GM23338 (cell line): ENCODE measurements at regions not wholly inside any gene's neighbourhood (a gene's known extent, or its start where the extent isn't known, plus 50 kb on each side); places are given as distances from the start of the nearest gene placed in this dataset.

Source experiments
- ATAC-seq: fragments of 200-7000 bp; cut with Tn5 transposase; 3 replicates; pipeline ENCODE4 v1.9.1; 2020
- DNase-seq: peaks from one replicate; pipeline ENCODE4 v3.0.0-alpha.2; 2015; ENCODE audit warnings: low spot score
- H2AFZ ChIP-seq: fragments of 200-600 bp; sonication (generic); 2 replicates; pipeline ENCODE4 v1.8.0; 2016; ENCODE audit warnings: antibody characterized with exemption, mild to moderate bottlenecking, moderate library complexity
- H3F3A ChIP-seq: fragments of 200-600 bp; sonication (generic); replicated peaks from 2 replicates; pipeline ENCODE4 v1.8.0; 2017; ENCODE audit warnings: antibody characterized with exemption, mixed run types, low read depth
- H3K27ac ChIP-seq: fragments of 200-600 bp; sonication (generic); 2 replicates; pipeline ENCODE4 v1.6.1; 2016; ENCODE audit warnings: low read depth
- H3K27me3 ChIP-seq: fragments of 200-600 bp; sonication (generic); 2 replicates; pipeline ENCODE4 v1.8.0; 2016; ENCODE audit warnings: mild to moderate bottlenecking, mixed run types, moderate library complexity; ENCODE audit not compliant: insufficient read depth
- H3K36me3 ChIP-seq: fragments of 200-600 bp; sonication (generic); 2 replicates; pipeline ENCODE4 v1.8.0; 2016; ENCODE audit warnings: mild to moderate bottlenecking; ENCODE audit not compliant: insufficient read depth
- H3K4me1 ChIP-seq: fragments of 200-600 bp; sonication (generic); 2 replicates; pipeline ENCODE4 v1.8.0; 2016; ENCODE audit warnings: mild to moderate bottlenecking, moderate library complexity; ENCODE audit not compliant: insufficient read depth
- H3K4me2 ChIP-seq: fragments of 200-600 bp; sonication (generic); 2 replicates; pipeline ENCODE4 v1.7.1; 2017; ENCODE audit warnings: mixed run types
- H3K4me3 ChIP-seq: fragments of 200-600 bp; sonication (generic); 2 replicates; pipeline ENCODE4 v1.6.1; 2016; ENCODE audit warnings: mixed run types
- H3K79me2 ChIP-seq: fragments of 200-600 bp; sonication (generic); replicated peaks from 2 replicates; pipeline ENCODE4 v1.8.0; 2017; ENCODE audit warnings: mild to moderate bottlenecking; ENCODE audit not compliant: insufficient read depth
- H3K9me2 ChIP-seq: fragments of 200-600 bp; sonication (generic); 2 replicates; pipeline ENCODE4 v1.8.0; 2017; ENCODE audit not compliant: insufficient read depth
- H4K20me1 ChIP-seq: fragments of 200-600 bp; sonication (generic); replicated peaks from 2 replicates; pipeline ENCODE4 v1.8.0; 2017; ENCODE audit warnings: mild to moderate bottlenecking; ENCODE audit not compliant: insufficient read depth
- H3K27ac Mint-ChIP-seq: 2 replicates; pipeline ENCODE4 v1.8.0; 2020; ENCODE audit warnings: inconsistent platforms, mild to moderate bottlenecking, moderate library complexity, mixed read lengths
- H3K27me3 Mint-ChIP-seq: 3 replicates; pipeline ENCODE4 v1.8.0; 2022; ENCODE audit warnings: low read depth, mild to moderate bottlenecking, moderate library complexity, mixed read lengths, inconsistent platforms; ENCODE audit not compliant: insufficient read depth, poor library complexity
- H3K36me3 Mint-ChIP-seq: 3 replicates; pipeline ENCODE4 v1.8.0; 2021; ENCODE audit warnings: low read depth, mild to moderate bottlenecking, inconsistent platforms, moderate library complexity, mixed read lengths
- H3K4me1 Mint-ChIP-seq: 3 replicates; pipeline ENCODE4 v1.8.0; 2020; ENCODE audit warnings: mild to moderate bottlenecking, inconsistent platforms, mixed read lengths
- H3K4me3 Mint-ChIP-seq: 3 replicates; pipeline ENCODE4 v1.8.0; 2021; ENCODE audit warnings: moderate library complexity, mild to moderate bottlenecking, inconsistent platforms, mixed read lengths
- H3K9me3 Mint-ChIP-seq: 3 replicates; pipeline ENCODE4 v1.8.0; 2020; ENCODE audit warnings: moderate library complexity, mild to moderate bottlenecking, inconsistent platforms, mixed read lengths
- CTCF ChIP-seq, 2 experiments: fragments of 200-600 bp in 1 of 2; sonication (generic) in 1 of 2; conservative IDR thresholded peaks; 2 replicates each; pipeline versions ENCODE4 v1.5.1 to v1.6.1; 2016 to 2017; ENCODE audit warnings: antibody characterized with exemption in 2 of 2, low read depth in 2 of 2, mild to moderate bottlenecking in 2 of 2, moderate library complexity in 1 of 2
- EZH2 ChIP-seq: fragments of 200-600 bp; sonication (generic); IDR thresholded peaks from one replicate; pipeline ENCODE4 v1.8.0; 2017; ENCODE audit warnings: antibody characterized with exemption, mild to moderate bottlenecking, low read depth; ENCODE audit not compliant: unreplicated experiment
- EZH2phosphoT487 ChIP-seq: fragments of 200-600 bp; sonication (generic); IDR thresholded peaks from one replicate; pipeline ENCODE4 v1.8.1; 2018; ENCODE audit warnings: antibody characterized with exemption; ENCODE audit not compliant: unreplicated experiment
- NANOG ChIP-seq: IDR thresholded peaks from 2 replicates; pipeline ENCODE4 v1.6.1; 2016; ENCODE audit warnings: antibody characterized with exemption, borderline replicate concordance
- REST ChIP-seq: IDR thresholded peaks from one replicate; pipeline ENCODE4 v1.6.1; 2018; ENCODE audit warnings: antibody characterized with exemption; ENCODE audit not compliant: unreplicated experiment
- ZNF331 ChIP-seq: fragments of 250-450 bp; sonication (Bioruptor Pico); IDR thresholded peaks from 2 replicates; pipeline ENCODE4 v1.5.0; 2020; ENCODE audit warnings: low read depth, mild to moderate bottlenecking, moderate library complexity
- ZNF462 ChIP-seq: fragments of 250-450 bp; sonication (Bioruptor Pico); IDR thresholded peaks from 2 replicates; pipeline ENCODE4 v1.5.0; 2020; ENCODE audit warnings: mild to moderate bottlenecking, moderate library complexity

- no peaks in the 10 kb centered on the region for H3K9me3 Mint-ChIP-seq
- Histone ChIP-seq H2AFZ (no peak overlapping the region), H3K4me2 (no peak overlapping the region), H3K4me1 (peaks cover 3% of the 10 kb centered on the region; the same call in 1 of the 2 replicates), H4K20me1 (no peaks in the 10 kb centered on the region), H3K9me2 (0 out of 2 replicates have a peak, but pooled peaks cover 6% of the 10 kb centered on the region), H3K27me3 (no peaks in the 10 kb centered on the region), H3F3A (no peaks in the 10 kb centered on the region), H3K79me2 (no peaks in the 10 kb centered on the region), H3K4me3 (no peak overlapping the region), H3K36me3 (no peaks in the 10 kb centered on the region), H3K27ac (no peak overlapping the region)
- no peak overlapping the region for H3K4me3 Mint-ChIP-seq
- peaks cover 4% of the 10 kb centered on the region; the same call in 2 of the 3 replicates for H3K4me1 Mint-ChIP-seq
- H3K27ac Mint-ChIP-seq: no peak overlapping the region
- DNase-seq (no peak), ATAC-seq (no peak)
- H3K27me3 Mint-ChIP-seq: peaks cover 3% of the 10 kb centered on the region
- no peaks in the 10 kb centered on the region for H3K36me3 Mint-ChIP-seq
- TF ChIP-seq EZH2phosphoT487: no peak
- no peak for TF ChIP-seq NANOG
- TF ChIP-seq ZNF331 (CRISPR knock-in tag): no peak
- TF ChIP-seq EZH2: no peak
- no peak for TF ChIP-seq CTCF (conservative IDR thresholded peaks at IDR 0.05; ENCODE audit: low read depth in 2 of 2)
- no peak for TF ChIP-seq REST
- TF ChIP-seq ZNF462 (CRISPR knock-in tag): no peak
Observed at GRCh38 chr21:38714999-38715398, 90.7 kb upstream of the ETS2 start.
